Kidney capillary endothelial cell (primary cell): ENCODE measurements at regions not wholly inside any gene's neighbourhood (a gene's known extent, or its start where the extent isn't known, plus 50 kb on each side); places are given as distances from the start of the nearest gene placed in this dataset.
A peak's percentile ranks its signal among the peaks of the same experiment; 100 is the strongest.
"Not testable (repeated sequence)": the region's sequence is repeated elsewhere in the genome, so short reads cannot be mapped to it uniquely, and the experiment has no call there.

Experiments
- DNase-seq: peaks from one replicate; pipeline ENCODE4 v3.0.0-alpha.2; 2018; ENCODE audit warnings: low spot score

DNA sequence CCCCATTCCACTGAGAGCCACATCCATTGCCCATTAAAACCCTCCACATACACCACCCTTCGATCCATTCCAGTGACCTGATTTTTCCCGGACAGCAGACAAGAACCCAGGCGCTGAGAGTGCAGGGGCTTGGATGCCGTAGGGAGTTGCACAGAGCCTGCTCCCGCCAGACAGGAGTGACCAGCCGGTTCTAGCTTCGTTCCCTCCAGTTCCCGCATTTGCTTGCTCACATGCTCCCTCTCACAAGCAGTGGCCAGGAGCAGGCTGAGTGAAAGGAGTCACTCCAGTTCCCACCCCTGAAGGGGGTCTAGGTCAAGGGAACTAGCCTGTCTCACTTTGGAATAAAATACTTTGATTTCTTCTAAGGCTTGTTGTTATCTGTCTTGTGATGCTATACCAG is 119.5 kb downstream of the SKIDA1 start:
- DNase-seq = no peak

GRCh38 chr10:21403256-21404015 is 122.0 kb downstream of the SKIDA1 start:
- DNase-seq = no peak

GRCh38 chr10:21402606-21403083 is 122.8 kb downstream of the SKIDA1 start:
- DNase-seq = no peak

DNA sequence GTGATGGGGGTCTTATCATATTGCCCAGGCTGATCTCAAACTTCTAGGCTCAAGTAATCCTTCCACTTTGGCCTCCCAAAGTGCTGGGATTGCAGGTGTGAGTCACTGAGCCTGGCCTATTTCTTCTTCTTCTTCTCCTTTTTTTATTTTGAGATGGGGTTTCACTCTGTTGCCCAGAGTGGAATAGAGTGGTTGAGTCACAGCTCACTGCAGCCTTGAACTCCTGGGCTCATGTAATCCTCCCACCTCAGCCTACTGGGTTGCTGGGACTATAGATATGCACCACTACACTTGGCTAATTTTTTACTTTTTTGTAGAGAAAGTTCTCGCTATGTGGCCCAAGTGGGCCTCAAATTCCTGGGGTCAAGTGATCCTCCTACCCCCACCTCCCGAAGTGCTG is 124.3 kb downstream of the SKIDA1 start:
- DNase-seq = no peak

DNA sequence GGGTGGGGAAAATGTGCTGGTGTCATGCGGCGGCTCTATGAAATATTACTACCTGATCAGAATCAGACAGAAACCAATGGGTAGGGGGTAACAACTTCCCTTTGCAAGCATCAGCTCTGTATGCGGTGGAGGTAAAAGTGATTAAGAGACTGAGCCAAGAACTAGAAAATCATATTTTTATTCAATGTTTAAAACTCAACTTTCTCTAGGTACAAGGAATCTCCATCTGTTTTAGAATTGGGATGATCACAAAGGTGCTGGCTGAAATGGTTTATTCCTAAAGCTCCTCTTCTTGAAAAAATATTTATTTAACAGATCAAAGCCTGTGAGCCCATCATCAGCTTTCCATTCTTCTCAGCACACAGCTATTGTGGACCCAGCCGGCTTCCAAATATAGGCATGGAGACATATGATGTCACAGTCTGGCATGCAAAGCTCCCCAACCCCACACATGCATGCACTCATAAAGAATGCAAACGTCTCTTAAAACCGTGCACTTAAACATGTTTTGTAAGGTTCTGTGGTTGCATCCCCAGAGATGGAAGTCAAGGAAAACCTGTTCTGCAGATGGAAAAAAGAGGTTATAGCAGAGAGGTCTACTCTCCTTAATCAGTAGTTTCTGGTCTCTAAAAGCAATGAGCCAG is 126.0 kb downstream of the SKIDA1 start:
- DNase-seq = no peak

- no peak for DNase-seq
Measured at GRCh38 chr10:21398563-21399231, 126.8 kb downstream of the SKIDA1 start.

DNA sequence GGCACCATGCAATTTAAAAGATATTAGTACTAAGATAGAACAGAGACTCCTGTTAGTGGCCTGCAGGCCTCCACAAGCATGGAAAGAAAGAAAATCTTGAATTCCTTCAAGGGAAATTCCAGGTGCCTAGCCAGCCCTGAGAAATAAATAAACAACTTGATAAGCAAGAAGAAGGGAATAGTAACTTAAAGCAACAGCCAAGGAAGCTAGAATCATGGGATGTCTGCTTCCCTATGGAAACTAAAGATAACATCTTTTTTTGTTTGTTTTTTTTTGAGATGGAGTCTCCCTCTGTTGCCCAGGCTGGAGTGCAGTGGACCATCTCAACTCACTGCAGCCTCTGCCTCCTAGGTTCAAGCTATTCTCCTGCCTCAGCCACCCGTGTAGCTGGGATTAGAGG is 128.6 kb downstream of the SKIDA1 start:
- no peak for DNase-seq

- no peak for DNase-seq
Measured at GRCh38 chr10:21393931-21394330, 131.6 kb downstream of the SKIDA1 start.

- no peak for DNase-seq
Measured at GRCh38 chr10:21388589-21388988, 136.9 kb downstream of the SKIDA1 start.

- no peak for DNase-seq
Measured at GRCh38 chr10:21387868-21388267, 137.6 kb downstream of the SKIDA1 start.

GRCh38 chr10:21385996-21386585 is 139.4 kb downstream of the SKIDA1 start:
- peak; percentile 71 for DNase-seq

- no peak for DNase-seq
Measured at GRCh38 chr10:21385536-21385935, 139.9 kb downstream of the SKIDA1 start.

DNA sequence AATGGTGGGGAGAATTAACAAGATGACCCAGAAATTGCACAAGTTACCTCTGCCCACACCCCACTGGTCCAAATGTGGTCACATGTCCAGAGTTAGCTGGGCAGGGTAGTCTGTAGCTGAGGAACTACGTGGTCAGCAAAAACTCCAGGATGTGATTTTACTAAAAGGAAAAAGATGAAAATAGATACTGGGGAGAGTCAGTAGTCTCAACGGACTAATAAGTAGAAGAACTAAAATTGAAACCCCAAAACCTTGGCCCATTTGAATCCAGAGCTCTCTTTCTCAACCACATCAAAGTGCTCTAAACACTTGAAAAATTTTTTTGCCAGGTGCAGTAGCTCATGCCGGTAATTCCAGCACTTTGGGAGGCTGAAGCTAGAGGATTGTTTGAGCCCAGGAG is 146.3 kb downstream of the SKIDA1 start:
- DNase-seq = no peak

- DNase-seq = not testable (repeated sequence)
Measured at GRCh38 chr10:21375274-21375673, 150.2 kb downstream of the SKIDA1 start.

DNA sequence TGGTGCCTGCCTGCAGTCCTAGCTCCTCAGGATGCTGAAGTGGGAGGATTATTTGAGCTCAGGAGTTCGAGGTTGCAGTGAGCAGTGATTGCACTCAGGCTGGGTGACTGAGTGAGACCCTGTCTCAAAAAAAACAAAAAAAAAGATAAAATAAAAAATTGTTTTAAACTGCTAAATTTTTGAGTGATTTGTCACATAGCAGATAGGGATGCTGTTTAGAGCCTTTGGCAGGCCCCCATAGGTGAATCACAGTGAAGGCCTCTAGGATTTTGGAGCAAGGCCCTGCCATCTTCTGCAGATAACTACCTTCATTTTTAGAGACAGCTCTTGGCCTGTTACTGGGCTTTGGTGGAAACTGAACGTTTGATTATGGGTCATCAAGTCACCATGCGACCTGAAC is 151.6 kb downstream of the SKIDA1 start:
- not testable (repeated sequence) for DNase-seq

- DNase-seq = peak; percentile 42
Measured at GRCh38 chr10:21372651-21373410, 152.7 kb downstream of the SKIDA1 start.

DNA sequence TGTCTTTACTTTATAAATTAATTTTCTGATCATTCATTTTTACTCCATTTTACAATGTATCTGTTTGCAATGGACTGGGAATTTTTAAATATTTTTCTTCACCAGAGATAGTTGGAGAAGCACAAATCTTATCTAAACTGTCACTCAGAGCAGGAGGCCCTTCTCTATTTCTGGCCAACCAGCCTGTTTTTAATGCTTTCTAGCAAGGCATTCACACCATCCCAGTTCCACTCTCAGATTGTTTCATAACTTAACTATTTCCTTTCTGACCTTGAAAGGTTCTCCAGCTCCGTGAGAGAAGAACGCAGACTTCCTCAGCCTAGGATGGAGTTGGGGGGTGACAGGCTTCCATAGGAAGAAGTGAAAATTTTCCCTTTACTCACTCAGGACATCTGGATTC is 155.8 kb downstream of the SKIDA1 start:
- peak; percentile 36 for DNase-seq

DNA sequence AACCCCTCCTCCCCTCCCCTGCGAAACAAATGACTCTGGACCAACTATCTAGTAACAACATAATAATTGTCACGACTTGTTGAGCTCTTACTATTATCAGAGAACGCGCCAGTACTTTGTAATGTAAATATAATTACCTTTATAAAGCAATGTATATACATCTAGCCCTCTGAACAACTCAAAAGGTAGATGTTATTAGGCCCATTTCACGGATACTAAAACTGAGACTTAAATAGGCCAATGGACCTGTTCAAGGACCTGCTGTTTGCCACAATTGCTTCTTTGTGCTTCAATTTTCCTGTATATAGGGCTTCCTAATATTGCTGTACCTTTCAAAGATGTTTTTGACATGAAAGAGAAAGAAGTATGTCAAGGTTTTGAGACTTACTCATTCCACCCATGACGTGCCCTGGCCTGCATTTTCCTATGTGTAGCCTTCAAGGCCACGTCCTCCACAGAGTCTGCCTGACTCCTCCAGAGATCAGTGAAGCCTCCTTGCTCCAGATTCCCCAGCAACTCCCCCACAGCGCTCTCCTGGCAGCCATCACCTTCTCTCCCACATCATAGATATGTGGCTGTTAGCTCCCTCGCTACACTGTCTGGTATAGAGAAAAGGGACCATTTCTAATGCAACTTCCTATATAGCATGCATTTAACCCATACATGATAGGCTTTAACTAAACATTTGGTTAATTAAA is 156.6 kb downstream of the SKIDA1 start:
- no peak for DNase-seq

GRCh38 chr10:21368022-21368582 is 157.4 kb downstream of the SKIDA1 start:
- no peak for DNase-seq

DNA sequence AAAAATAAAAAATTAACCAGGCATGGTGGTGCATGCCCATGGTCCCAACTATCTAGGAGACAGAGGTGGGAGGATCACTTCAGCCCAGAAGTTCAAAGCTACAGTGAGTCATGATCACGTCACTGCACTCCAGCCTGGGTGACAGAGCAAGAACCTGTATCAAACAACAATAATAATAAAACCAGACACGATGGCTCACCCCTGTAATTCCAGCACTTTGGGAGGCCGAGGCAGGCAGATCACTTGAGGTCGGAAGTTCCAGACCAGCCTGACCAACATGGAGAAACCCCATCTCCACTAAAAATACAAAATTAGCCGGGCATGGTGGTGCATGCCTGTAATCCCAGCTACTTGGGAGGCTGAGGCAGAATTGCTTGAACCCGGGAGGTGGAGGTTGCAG is 159.4 kb downstream of the SKIDA1 start:
- DNase-seq = peak; percentile 69
